Cardiac muscle cell (in vitro differentiated cells and primary cell): ENCODE measurements at regions not wholly inside any gene's neighbourhood (a gene's known extent, or its start where the extent isn't known, plus 50 kb on each side); places are given as distances from the start of the nearest gene placed in this dataset.

Source experiments
- DNase-seq, 2 donors: peaks; one replicate each; pipeline versions ENCODE4 v3.0.0 to v3.0.0-alpha.2; 2010 to 2017; ENCODE audit warnings: low read depth in 1 of 2, low spot score in 1 of 2
- H3K27ac ChIP-seq: fragments of 200-600 bp; sonication (generic); 2 replicates; pipeline ENCODE4 v1.5.1; 2016
- H3K27me3 ChIP-seq: fragments of 200-600 bp; sonication (generic); 2 replicates; pipeline ENCODE4 v1.6.0; 2016; ENCODE audit warnings: control low read depth
- H3K36me3 ChIP-seq: fragments of 200-600 bp; sonication (generic); 2 replicates; pipeline ENCODE4 v1.5.1; 2016; ENCODE audit warnings: control low read depth
- H3K4me1 ChIP-seq: fragments of 200-600 bp; sonication (generic); 2 replicates; pipeline ENCODE4 v1.8.1; 2017; ENCODE audit warnings: low read depth, mild to moderate bottlenecking, mixed run types
- H3K4me3 ChIP-seq: fragments of 200-600 bp; sonication (generic); 2 replicates; pipeline ENCODE4 v1.5.1; 2016; ENCODE audit warnings: mild to moderate bottlenecking
- H3K9me3 ChIP-seq: fragments of 200-600 bp; sonication (generic); 2 replicates; pipeline ENCODE4 v1.5.1; 2017; ENCODE audit warnings: low read depth, mild to moderate bottlenecking, control low read depth
- TF ChIP-seq, protein P1 (sequence below): IDR thresholded peaks from 2 replicates; pipeline ENCODE4 v1.5.1; 2012; ENCODE audit warnings: low read depth, mild to moderate bottlenecking, low read length

DNA sequence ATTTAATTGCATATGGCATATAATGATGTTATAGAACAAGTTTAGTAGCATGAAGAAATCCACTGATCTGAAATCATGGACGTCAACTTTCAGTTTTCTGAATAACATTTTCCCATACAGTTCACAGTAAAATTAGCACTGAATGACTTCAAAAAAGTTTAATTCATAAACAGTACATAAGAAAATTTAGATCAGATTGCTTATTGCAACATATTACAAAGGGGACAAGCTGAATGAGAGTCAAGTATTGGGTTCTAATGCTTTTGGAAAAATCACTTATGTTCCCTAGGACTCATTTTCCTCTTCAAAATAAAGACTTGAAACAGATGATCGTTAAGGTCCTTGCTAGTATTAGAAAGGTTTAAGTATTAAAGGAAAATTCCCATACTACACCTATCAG is 898.3 kb upstream of the INTU start:
- Histone ChIP-seq H3K4me1 (no peaks in the 10 kb centered on the region), H3K27me3 (no peaks in the 10 kb centered on the region), H3K4me3 (no peak overlapping the region), H3K27ac (no peak overlapping the region), H3K36me3 (no peaks in the 10 kb centered on the region), H3K9me3 (no peaks in the 10 kb centered on the region)
- DNase-seq: no peak
- TF ChIP-seq, protein P1, sequence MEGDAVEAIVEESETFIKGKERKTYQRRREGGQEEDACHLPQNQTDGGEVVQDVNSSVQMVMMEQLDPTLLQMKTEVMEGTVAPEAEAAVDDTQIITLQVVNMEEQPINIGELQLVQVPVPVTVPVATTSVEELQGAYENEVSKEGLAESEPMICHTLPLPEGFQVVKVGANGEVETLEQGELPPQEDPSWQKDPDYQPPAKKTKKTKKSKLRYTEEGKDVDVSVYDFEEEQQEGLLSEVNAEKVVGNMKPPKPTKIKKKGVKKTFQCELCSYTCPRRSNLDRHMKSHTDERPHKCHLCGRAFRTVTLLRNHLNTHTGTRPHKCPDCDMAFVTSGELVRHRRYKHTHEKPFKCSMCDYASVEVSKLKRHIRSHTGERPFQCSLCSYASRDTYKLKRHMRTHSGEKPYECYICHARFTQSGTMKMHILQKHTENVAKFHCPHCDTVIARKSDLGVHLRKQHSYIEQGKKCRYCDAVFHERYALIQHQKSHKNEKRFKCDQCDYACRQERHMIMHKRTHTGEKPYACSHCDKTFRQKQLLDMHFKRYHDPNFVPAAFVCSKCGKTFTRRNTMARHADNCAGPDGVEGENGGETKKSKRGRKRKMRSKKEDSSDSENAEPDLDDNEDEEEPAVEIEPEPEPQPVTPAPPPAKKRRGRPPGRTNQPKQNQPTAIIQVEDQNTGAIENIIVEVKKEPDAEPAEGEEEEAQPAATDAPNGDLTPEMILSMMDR: no peak

DNA sequence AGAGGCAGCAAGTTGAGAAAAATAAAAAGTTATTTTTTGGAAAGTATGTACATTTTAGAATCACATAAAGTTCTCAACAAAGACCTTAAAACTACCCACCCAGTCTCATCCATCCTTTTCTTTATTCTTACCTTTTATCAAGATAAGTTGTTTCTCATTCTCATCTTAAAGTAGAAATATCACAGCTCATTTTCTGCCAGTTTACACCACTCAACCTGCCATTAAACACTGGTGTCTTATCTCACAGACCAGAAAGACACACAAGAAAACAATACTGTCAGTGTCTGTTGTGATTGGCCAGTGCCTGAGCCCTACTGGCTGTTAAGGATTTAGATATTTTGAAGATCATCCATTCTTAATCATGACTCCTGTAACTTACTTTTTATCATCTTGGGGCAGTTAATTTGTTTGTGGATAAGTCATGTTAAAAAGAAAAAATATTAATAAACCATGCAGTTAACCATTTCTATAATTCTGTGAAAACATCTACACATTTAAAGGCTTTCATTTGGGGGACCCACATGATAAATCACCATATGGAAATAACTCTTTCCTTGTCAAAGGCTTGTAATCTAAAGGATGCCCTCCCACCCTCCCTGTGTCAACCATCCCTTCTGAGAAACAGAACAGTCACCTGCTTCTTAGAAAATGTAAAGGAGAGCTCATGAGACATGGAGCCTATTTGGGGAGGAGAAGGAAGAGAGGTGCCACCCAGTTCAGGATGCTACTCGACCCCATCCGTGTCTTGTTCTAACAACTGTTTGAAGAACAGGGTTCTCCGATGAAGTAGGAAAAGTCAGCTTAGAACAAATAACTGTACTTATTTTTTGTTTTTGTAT is 897.2 kb upstream of the INTU start:
- DNase-seq: no peak
- Histone ChIP-seq H3K27ac (no peak overlapping the region), H3K4me3 (no peak overlapping the region), H3K36me3 (no peaks in the 10 kb centered on the region), H3K4me1 (no peaks in the 10 kb centered on the region), H3K27me3 (no peaks in the 10 kb centered on the region), H3K9me3 (no peaks in the 10 kb centered on the region)
- TF ChIP-seq, protein P1: no peak

DNA sequence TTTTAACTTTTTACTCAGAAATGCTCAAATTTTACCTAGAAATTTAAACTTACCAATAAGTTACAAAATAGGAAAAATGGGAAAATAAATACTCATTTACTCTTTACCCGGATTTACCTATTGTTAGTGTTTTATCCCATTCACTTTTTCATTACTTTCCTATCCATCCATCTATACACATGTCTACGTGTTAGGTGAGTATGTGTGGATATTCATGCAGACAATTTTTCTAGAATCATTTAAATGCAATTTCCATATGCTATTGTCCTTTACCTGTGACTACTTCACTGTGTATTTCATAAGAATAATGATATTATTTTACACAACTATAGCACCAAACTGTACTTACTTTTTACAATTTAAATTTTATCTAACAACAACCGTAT is 896.6 kb upstream of the INTU start:
- Histone ChIP-seq H3K4me3 (no peak overlapping the region), H3K27ac (no peak overlapping the region), H3K9me3 (no peaks in the 10 kb centered on the region), H3K27me3 (no peaks in the 10 kb centered on the region), H3K4me1 (no peaks in the 10 kb centered on the region), H3K36me3 (no peaks in the 10 kb centered on the region)
- no peak for DNase-seq
- TF ChIP-seq, protein P1: no peak

GRCh38 chr4:126737899-126738526 is 894.7 kb upstream of the INTU start:
- Histone ChIP-seq H3K36me3 (no peaks in the 10 kb centered on the region), H3K27ac (no peak overlapping the region), H3K27me3 (no peaks in the 10 kb centered on the region), H3K4me1 (peaks cover 1% of the 10 kb centered on the region), H3K9me3 (no peaks in the 10 kb centered on the region), H3K4me3 (no peak overlapping the region)
- no peak for DNase-seq
- TF ChIP-seq, protein P1: no peak

GRCh38 chr4:126738527-126738923 is 894.2 kb upstream of the INTU start:
- Histone ChIP-seq H3K27ac (no peak overlapping the region), H3K4me1 (peaks cover 6% of the 10 kb centered on the region), H3K9me3 (no peaks in the 10 kb centered on the region), H3K36me3 (no peaks in the 10 kb centered on the region), H3K27me3 (no peaks in the 10 kb centered on the region), H3K4me3 (no peak overlapping the region)
- TF ChIP-seq, protein P1: no peak
- DNase-seq: no peak
